Heart left ventricle (tissue), 16 donors: ENCODE measurements at regions not wholly inside any gene's neighbourhood (a gene's known extent, or its start where the extent isn't known, plus 50 kb on each side); places are given as distances from the start of the nearest gene placed in this dataset.

Experiments used
- ATAC-seq, 4 donors: fragments of 200-7000 bp; cut with Tn5 transposase; one replicate each; pipeline ENCODE4 v1.9.1; 2020 to 2022; ENCODE audit warnings: moderate library complexity in 4 of 4, mild to moderate bottlenecking in 3 of 4, moderate number of reproducible peaks in 1 of 4
- DNase-seq, 5 donors: peaks; one replicate each; pipeline ENCODE4 v3.0.0-alpha.2; 2020
- H3K27ac ChIP-seq, 12 donors: fragments of 200-600 bp; sonication (generic) in 4 of 12; one replicate each; pipeline versions ENCODE4 v1.5.0 to v1.8.0; 2016 to 2022; ENCODE audit warnings: mild to moderate bottlenecking in 2 of 12
- H3K27me3 ChIP-seq, 9 donors: fragments of 200-600 bp; sonication (generic) in 2 of 9; one replicate each; pipeline versions ENCODE4 v1.5.1 to v1.8.0; 2016 to 2022; ENCODE audit warnings: mild to moderate bottlenecking in 3 of 9
- H3K36me3 ChIP-seq, 9 donors: fragments of 200-600 bp; sonication (generic) in 2 of 9; one replicate each; pipeline versions ENCODE4 v1.5.0 to v1.8.0; 2018 to 2022; ENCODE audit warnings: mild to moderate bottlenecking in 2 of 9
- H3K4me1 ChIP-seq, 12 donors: fragments of 200-600 bp; sonication (generic) in 4 of 12; one replicate each; pipeline versions ENCODE4 v1.5.0 to v1.8.0; 2016 to 2022; ENCODE audit warnings: mild to moderate bottlenecking in 3 of 12
- H3K4me3 ChIP-seq, 12 donors: fragments of 200-600 bp; sonication (generic) in 4 of 12; one replicate each; pipeline versions ENCODE4 v1.5.0 to v1.8.0; 2017 to 2022; ENCODE audit warnings: mild to moderate bottlenecking in 9 of 12, moderate library complexity in 4 of 12
- H3K9me3 ChIP-seq, 12 donors: fragments of 200-600 bp; sonication (generic) in 4 of 12; one replicate each; pipeline versions ENCODE4 v1.5.0 to v1.8.0; 2016 to 2022; ENCODE audit warnings: mild to moderate bottlenecking in 1 of 12
- CTCF ChIP-seq, 12 donors: fragments of 200-600 bp; sonication (generic) in 4 of 12; IDR thresholded peaks; one replicate each; pipeline versions ENCODE4 v1.5.0 to v1.8.0; 2018 to 2022; ENCODE audit warnings: antibody characterized with exemption in 12 of 12, mild to moderate bottlenecking in 5 of 12
- POLR2A ChIP-seq, 2 donors: fragments of 450-650 bp; IDR thresholded peaks; one replicate each; pipeline ENCODE4 v1.6.1; 2017; ENCODE audit warnings: antibody characterized with exemption in 2 of 2, mild to moderate bottlenecking in 2 of 2, moderate library complexity in 2 of 2
- WGBS, 4 donors: extraction: QIAGEN DNeasy Blood & Tissue Kit in 2 of 4; methylation state at CpG; one replicate each; pipeline versions ENCODE4 v1.1.5 to v1.1.7; 2013 to 2018; 5-methylcytosine and 5-hydroxymethylcytosine counted together
- intact Hi-C, 10 donors: fragments of 100-400 bp; cut with DNase I; formaldehyde crosslinking; loops; one replicate each; pipeline versions ENCODE4 v1.11.1 to v1.14.2; 2022
- donor health status: ischemic (EF 13 %, LVEDD 7.1; RV severe dilation, severe dysfunction).
- donor health status: healthy with polysubstance abuse.
- donor health status: DM: no; HTN: yes; CAD: no.
- donor health status: DM: no; HTN: no; CAD: no.
- donor health status: ischemic (EF 25% LVEDD 6.9; RV normal size, moderate dysfunction).
- donor health status: ischemic (EF 25% LVEDD 5.7; RV mildly dilated, moderate dysfunction).
- donor health status: healthy.
- donor health status: DM: yes; HTN: yes; CAD: no.
- donor health status: ischemic (EF 35%, LVEDD 5.7; RV mildly dilated, moderate dysfunction).
- donor health status: nonischemic (EF 11% LVEDD 7.7; RV severe dilation, severe dysfunction).
- donor health status: DM: yes; HTN: yes; CAD: no.
- donor health status: PGD.
- donor health status: ischemic (EF 29% LVEDD 5.4; RV normal size, mild dysfunction).
- donor health status: nonischemic (EF 23%, LVEDD 6.1; RV moderate dilation, normal function).

DNA sequence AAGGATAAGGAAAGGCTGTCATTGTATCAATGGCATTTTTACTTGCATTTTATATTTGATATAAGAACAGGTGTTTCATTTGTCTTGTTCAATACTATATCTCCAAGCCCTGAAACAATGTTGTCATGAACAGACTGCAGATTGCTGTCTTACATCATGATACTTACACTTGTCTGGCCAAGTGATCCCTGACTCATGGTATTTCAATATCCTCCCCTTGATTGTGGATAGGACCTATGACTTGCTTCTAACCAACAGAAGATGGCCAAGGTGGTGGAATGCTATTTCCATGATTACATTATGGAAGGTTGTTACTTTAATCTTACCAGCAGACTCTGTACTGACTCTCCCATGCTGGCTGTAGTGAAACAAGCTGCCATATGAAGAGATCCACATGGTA, 471.1 kb downstream of the CCDC85A start:
- H3K27me3 ChIP-seq, result no peaks in the 10 kb centered on the region
- H3K27ac ChIP-seq, result no peak overlapping the region
- intact Hi-C loops, result no loop called here
- no peak for DNase-seq
- H3K9me3 ChIP-seq, result no peaks in the 10 kb centered on the region
- no peak for ATAC-seq
- TF ChIP-seq CTCF (IDR thresholded peaks at IDR 0.05) (no peak), POLR2A (IDR thresholded peaks at IDR 0.05) (no peak)
- H3K36me3 ChIP-seq, result no peaks in the 10 kb centered on the region
- no peaks in the 10 kb centered on the region for H3K4me1 ChIP-seq
- H3K4me3 ChIP-seq, result no peak overlapping the region

DNA sequence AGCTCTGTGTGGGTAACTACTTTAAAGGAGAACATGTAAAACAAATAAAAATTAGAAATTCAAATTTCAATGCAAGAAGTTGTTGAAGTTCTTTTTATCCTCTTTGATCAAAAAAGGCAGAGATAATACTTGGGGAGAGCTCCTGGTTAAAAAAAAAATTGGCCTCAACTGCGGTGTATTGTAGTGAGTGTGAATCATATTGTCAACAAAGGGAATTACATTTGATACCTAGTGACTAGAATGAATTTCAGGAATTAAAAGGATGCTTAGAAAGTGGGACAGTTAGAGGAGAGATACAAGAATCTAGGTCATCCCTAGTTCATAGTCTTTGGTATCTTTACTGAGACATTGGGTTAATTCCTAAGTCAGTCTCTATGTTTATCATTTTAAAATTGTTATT, 473.0 kb downstream of the CCDC85A start:
- Histone ChIP-seq H3K9me3 (peaks cover 0 to 4% (median 0%) of the 10 kb centered on the region in 12 donors), H3K36me3 (no peaks in the 10 kb centered on the region), H3K4me1 (no peaks in the 10 kb centered on the region), H3K27ac (no peak overlapping the region), H3K27me3 (no peaks in the 10 kb centered on the region), H3K4me3 (no peak overlapping the region)
- intact Hi-C loops, result no loop called here
- DNase-seq (no peak), ATAC-seq (no peak)
- 89 to 95% (median 92%) methylated on average over 1 of the region's 1 CpG for WGBS, 4 donors
- TF ChIP-seq CTCF (IDR thresholded peaks at IDR 0.05) (no peak), POLR2A (IDR thresholded peaks at IDR 0.05) (no peak)

GRCh38 chr2:56666777-56667176, 483.0 kb downstream of the CCDC85A start:
- Histone ChIP-seq H3K36me3 (no peaks in the 10 kb centered on the region), H3K27me3 (no peaks in the 10 kb centered on the region), H3K4me3 (no peak overlapping the region), H3K9me3 (peaks cover 0 to 8% (median 0%) of the 10 kb centered on the region in 12 donors), H3K4me1 (no peaks in the 10 kb centered on the region), H3K27ac (no peak overlapping the region)
- DNase-seq, result no peak
- intact Hi-C loops, result no loop called here
- no peak for ATAC-seq
- 36 to 58% (median 47%) methylated on average over 2 of the region's 2 CpGs for WGBS, 4 donors
- no peak for TF ChIP-seq CTCF (IDR thresholded peaks at IDR 0.05)
- no peak for TF ChIP-seq POLR2A (IDR thresholded peaks at IDR 0.05)

DNA sequence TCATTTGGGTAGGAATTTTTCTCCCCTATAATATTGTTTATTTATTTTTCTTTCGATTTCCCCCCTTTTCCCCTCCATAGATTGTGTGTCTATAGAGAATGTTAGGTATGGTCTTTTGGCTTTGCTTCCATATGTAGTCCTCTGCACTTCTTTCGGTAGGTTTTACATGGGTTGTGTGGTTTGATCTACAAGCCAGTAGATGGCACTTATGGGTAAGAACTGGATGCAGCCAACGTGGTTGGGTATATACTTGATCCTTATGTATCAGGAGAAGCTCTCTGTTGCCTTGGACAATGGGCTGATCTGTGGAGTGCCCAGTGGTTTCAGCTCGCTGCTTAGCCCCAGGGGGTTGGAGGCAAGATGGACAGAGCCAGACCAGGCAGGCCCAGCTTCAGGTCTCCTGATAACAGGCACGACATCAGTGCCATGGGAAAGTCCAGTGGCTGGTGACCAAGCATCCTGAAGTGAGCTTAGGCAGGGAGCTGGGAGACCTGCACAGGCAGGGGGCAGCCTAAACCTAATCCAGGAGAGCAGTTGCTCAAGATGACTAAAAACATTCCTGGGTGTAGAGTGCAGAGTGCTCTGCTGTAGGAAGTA, 488.3 kb downstream of the CCDC85A start:
- Histone ChIP-seq H3K27ac (no peak overlapping the region), H3K4me1 (no peaks in the 10 kb centered on the region), H3K9me3 (peaks cover 0 to 22% (median 11%) of the 10 kb centered on the region in 12 donors), H3K36me3 (no peaks in the 10 kb centered on the region), H3K4me3 (no peak overlapping the region), H3K27me3 (no peaks in the 10 kb centered on the region)
- no peak for ATAC-seq
- DNase-seq, result no peak
- 52 to 72% (median 64%) methylated on average over 5 of the region's 5 CpGs for WGBS, 4 donors
- intact Hi-C loops, result no loop called here
- TF ChIP-seq CTCF (IDR thresholded peaks at IDR 0.05), result no peak
- no peak for TF ChIP-seq POLR2A (IDR thresholded peaks at IDR 0.05)
